Stimulated activated CD4-positive, alpha-beta T cell treated with anti-CD3 and anti-CD28 coated beads, Interleukin-4, amount 100 ng/mL, for 1 hour (primary cell): ENCODE measurements at regions not wholly inside any gene's neighbourhood (a gene's known extent, or its start where the extent isn't known, plus 50 kb on each side); places are given as distances from the start of the nearest gene placed in this dataset.
A peak's percentile ranks its signal among the peaks of the same experiment; 100 is the strongest.

Source experiments
- DNase-seq: peaks from one replicate; pipeline ENCODE4 v3.0.0-alpha.2; 2020

DNA sequence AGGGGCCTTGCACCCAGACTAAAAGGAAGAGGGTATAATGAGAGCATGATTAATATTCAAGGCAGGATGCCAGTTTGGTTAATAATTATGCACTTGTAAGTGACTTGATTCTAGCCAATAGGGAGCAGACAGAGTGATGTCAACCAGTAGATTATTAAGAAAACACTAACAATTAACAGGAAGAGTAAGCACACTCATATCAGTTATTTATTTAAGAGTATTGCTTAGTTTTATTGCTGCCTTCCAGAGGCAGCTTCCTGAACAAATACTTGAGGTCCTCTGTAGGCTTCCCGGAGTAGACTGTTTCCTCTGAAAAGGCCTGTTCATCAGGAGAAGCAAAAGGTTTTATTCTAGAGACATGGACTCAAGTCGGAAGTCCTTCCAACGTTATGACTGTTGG is 129.1 kb upstream of the AFF2 start:
- DNase-seq, result no peak

DNA sequence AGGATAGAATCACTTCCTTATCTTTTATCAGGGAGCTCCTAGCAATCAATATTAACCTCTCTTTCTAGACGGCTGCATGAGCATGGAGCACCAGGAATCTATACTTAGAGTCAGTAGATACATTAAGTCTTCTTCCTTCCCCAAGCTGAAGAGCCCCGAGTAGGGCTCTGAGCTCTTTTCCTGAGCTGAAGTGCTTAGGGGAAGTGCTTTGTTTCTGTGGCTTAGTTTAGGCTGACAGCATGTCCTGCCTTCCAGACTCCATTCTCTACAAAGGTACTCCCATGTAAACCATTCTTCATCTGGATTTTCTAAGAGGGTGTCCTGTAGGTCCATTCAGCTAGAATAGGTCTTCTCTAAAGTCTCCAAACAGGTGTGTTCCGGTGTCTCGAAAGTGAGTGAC is 127.5 kb upstream of the AFF2 start:
- DNase-seq, result no peak

DNA sequence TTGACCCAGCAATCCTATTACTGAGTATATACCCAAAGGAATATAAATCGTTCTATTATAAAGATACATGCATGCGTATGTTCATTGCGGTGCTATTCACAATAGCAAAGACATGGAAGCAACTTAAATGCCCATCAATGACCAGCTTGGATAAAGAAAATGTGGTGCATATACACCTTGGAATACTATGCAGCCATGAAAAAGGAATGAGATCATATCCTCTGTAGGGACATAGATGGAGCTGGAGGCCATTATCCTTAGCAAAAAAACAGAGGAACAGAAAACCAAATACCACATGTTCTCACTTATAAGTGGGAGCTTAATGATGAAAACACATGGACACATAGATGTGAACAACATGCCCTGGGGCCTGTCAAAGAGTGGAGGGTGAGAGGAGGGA is 124.1 kb upstream of the AFF2 start:
- no peak for DNase-seq

DNA sequence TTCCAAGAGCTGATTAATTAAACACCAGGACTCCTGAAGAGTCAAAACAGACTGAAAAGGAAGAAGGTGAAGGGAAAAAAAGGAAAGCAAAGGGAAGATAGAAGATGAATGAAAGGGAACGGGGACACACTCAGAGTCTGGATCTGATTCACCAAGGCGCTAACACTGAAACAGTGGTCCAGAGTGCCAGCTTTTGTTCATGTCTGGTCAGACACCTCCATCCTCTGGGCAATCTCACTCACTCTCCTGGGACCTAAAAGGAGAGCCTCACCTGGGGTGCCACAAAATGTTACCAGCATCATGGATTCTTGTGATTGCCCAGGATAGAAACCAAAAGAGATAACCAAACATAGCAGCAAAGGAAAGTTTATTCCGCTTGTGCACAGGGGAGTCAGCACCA is 120.3 kb upstream of the AFF2 start:
- no peak for DNase-seq

DNA sequence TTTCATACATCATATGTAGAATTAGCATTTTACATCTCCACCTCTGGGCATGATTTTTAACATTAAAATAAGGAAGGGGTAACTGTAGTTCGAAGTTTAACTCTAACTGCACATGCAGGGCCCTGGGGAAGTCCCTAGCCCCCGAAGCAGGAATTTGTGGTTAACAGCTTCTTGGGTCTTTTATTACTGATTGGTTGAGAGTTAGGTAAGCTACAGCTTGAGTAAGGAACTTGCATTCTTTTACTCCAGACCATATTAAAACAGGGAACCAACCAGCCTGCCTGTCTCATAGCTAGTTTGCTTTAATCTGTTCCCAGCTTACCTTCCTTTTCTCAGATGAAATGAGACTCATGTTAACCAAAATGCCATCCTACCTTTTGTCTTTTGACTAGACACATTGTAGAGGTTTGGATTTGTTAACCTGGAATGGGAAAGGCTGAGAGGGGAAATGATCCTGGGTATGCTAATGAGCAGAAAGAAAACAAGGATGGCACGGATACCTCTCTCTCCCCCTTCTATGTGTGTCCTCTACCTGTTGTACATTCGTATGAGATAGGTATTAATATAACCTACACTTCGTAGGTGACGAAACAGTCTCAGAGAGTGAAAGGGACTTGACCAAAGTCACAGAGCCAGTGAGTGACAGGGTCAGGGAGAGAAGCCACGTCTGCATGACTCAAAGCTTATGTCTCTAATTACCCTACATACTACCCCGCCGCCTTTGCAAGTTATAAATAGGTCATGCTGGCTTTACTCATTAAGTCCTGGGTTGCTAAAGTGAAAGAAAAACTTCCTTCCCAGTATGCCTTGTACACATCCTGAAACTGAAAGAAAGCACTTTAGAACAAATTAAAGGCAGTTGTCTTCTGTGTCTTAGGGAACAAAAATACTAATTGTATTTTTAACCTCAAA is 119.5 kb upstream of the AFF2 start:
- DNase-seq, result peak; percentile 21

DNA sequence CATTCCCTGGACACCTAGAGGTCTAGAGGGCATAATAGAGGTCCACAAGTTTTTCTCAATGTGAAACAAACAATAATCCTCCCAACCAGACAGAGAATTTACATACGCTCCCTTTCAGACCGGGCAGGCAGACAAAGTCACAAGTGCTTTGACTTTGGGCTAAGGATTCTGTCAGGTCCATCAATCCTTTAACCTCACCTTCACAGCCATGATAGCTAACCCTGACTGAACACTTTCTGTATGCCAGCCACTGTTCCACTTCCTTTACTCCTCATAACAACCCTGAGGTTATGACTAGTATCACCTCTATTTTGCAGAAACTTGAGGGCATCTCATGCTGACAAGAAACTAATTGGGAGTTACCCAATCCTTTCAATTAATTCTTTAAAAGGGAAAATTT is 118.8 kb upstream of the AFF2 start:
- no peak for DNase-seq

DNA sequence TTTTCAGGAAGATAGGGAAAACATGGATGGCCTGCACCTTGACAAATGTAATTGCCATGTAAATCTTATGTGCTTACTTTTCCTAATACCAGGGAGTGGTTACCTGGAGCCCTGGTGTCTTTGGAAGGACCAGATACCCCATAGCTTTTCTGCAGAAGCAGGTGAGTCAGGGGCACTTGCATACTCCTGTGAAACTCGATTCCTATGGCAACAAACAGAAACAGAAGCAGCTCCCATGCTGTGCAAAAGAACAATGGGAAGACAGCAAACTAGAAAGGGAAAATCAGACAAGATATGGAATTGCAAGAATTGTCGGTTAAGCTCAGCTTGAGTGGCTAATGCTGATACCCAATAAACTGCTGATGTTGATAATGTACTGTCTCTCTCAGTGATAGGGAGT is 117.4 kb upstream of the AFF2 start:
- DNase-seq, result no peak

DNA sequence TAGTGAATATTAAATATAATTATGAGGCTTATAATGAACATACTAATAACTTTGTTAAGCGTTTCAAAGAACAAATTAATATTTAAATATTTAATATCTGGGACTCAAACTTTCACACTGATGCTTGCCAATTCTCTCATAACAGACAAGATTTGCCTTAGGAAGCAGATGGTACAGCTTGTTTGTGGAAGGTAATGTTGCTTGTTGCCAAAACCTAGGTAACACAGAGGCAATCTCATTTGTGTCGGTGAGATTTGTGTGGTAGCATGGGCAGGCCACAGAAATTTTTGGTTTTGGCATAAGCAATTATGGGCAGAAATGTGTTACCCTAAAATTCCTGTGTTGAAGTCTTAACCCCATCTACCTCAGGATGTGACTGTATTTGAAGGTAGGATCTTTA is 114.9 kb upstream of the AFF2 start:
- DNase-seq, result no peak

DNA sequence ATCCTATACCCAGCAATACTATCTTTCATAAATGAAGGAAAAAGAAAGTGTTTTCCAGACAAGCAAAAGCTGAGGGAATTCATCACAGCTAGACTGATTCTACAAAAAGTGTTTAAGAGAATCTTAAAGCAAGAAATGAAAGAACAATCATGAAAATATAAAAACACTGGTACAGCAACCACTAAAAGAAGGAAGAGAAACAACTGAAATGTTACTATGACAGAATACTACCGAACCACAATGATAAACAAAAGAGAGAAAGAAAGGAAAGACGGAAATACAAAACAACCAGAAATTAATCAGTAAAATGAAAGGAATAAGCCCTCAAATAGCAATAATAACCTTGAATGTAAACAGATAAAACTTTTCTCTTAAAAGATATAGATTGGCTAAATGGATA is 110.8 kb upstream of the AFF2 start:
- no peak for DNase-seq

DNA sequence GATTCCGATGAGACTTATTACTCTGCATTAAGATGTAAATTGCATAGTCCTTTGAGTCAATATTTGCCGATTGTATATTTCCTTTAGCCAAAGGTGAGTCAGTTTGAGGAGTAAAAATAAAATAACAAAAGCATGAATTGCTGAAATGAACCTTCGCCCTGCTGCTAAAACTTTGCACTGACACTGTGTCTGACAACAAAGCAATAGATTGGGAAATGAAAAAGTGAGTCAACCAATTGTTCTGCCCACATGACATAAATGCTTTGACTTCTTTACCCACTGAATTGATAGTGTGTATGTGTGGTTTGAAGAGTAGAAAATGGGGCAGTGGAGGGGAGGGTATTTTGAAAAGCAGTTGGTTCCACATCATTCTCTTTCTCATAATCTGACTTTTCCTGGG is 88.4 kb upstream of the AFF2 start:
- no peak for DNase-seq

DNA sequence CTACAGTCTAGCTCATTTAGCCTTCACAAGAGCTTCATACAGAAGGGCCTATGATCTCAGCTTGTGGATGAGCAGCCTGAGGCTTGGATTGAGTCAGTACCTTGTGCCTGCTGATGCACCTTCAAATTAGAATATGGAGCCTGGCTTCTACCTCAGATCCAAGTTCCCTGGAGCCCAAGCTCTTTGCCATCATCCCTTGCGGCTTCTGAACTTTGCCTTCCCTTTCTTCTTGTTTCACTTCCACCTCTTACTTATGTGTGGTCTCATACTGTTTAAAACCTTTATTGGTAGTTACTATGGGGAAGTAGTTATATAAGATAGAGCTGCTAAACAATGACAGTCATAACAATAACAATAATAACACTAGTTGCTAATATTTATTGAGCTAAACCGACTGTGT is 84.3 kb upstream of the AFF2 start:
- no peak for DNase-seq

DNA sequence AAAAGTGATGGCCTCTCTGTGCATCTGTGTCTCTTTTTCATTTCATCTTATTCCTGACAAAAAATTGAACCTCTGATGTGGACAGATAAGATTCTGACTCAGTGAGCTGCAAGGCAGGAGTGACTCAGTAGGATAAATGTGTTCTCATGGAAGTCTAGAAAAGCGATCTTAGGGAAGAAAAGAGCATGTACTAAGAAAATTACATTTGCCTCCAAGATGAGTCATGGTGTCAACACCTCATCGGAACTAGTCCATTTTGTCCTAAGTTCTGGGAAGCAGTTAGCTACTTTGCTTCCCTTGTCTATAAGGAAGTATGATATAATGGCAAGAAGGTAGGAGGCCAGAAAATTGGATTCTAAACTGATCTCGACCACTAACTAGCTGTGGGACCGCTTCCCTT is 83.5 kb upstream of the AFF2 start:
- DNase-seq, result no peak

DNA sequence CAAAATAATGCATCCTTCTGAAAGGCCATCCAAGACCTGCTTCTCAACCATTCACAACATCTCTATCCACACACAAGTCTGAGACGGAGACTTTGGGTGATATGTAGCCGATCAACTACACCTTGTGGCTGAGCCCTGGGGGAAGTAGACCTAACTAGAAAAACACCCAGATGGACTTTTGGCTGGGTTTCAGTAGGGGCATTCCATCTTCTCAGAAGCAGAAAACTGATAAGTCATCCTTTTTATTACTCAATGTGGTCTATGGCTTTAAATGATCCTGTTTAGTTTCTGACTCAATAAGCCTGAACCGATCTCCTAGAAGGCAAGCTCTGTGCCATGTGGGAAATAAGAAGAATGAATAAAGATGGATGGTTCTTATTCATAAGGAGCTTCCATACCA is 82.5 kb upstream of the AFF2 start:
- DNase-seq, result no peak

DNA sequence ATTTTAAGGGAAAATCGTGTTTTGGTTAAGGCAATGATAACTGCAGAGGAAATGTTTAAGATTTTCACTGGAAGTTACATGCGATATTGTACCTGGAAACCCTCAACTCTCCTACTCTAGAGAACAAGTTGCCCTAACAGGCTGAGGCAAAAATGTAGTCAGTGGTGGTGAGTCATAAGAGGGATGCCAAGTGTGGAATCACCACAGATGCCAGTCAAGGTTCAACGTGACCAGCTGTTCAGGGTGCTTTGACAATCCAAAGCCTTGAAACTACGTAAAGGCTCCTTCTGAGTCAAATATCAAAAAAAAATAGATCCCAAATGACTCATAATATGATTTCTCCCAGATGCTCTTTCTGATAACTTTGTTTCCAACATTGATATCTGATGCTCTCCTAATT is 77.9 kb upstream of the AFF2 start:
- DNase-seq, result no peak

DNA sequence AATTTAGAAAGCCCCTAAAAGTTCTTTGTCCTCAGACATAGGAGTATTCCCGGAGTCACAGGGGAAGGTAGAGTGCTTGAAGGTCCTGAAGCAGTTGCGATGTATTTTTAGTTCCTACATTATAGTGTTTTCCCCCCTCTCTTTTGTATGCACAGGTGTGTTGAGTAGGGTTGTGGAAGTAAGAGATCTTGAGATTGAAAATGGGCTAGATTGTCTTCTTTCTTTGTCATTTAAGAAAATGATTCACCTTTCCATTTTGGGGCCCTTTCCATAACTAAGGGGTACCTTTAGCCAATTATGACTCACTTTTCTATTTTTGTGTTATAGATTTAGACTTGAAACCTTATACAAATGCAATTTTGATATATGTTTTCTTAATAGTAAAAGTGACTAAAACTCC is 75.8 kb upstream of the AFF2 start:
- DNase-seq, result no peak

DNA sequence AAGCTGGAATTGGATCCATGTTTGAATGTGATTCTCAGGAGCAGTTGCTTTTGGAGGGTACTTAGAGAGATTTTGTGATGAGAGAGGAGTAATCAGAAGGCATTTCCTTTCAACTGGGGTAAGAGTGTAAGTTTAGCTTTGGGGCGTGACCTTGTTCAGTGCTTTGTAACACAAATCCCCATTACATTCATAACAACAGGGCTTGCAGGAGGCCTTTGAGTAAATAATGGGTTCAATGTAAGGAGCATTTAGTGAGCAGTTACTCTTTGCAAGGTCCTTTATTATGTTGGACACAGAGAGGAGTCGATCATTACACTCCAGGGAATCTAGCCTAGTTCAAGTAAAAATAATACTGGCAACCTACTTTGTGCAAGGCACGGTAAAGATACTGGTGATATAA is 74.0 kb upstream of the AFF2 start:
- DNase-seq, result no peak

DNA sequence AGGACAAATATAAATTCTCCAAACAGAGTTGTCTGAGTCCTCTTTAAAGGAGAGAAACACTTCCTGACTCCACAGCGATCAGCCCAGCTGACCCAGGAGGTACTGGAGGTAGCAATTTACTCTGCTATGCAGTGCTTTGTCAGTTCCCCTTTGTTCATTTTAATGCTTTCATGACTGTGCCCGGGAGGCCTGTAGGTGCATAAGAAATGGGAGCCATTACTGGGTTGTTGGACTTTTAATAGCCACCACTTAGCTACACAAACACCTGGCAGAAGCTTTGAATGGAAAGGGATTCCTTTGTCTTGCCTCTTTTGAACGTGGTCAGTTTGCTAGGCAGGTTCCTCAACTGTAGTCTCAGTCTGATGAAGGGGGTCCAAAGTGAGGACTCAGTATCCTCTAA is 59.0 kb upstream of the AFF2 start:
- DNase-seq, result no peak

DNA sequence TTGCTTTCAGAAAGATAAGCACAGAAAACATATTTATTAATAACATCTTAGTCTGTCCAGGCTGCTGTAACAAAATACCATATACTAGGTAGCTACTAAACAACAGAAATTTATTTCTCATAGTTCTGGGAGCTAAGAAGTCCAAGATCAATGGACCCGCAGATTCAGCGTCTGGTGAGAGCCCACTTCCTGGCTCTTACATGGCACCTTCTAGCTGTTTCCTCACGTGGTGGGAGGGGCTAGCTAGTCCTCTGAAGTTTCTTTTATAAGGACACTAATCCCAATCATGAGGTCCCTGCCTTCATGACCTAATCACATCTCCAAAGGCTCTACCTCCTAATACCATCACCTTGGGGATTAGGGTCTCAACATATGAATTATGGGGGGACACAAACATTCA is 57.2 kb upstream of the AFF2 start:
- no peak for DNase-seq

DNA sequence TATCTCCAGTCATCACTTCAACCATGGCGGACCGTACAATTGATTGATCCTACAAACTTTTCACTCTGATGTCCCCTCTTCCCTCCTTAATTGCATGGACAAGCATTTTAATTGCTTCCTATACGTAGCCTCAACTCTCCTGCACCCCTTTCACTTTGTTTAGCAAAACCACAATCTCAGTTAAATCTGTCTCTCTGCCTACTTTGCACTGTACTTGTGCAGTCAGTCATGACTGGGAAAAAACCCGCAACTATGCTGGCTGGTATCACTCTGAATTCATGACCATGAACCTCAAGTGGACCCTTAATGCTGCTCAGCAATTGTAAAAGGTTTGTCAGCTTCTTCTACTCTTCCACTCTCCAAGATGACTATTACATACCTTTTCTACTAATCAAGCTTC is 51.7 kb upstream of the AFF2 start:
- DNase-seq, result no peak
